NCI-H146 treated with DMSO at 0.1 percent for 48 hours (cell line): ENCODE measurements at regions not wholly inside any gene's neighbourhood (a gene's known extent, or its start where the extent isn't known, plus 50 kb on each side); places are given as distances from the start of the nearest gene placed in this dataset.
"Not testable (repeated sequence)": the region's sequence is repeated elsewhere in the genome, so short reads cannot be mapped to it uniquely, and the experiment has no call there.

ENCODE experiments used
- DNase-seq: peaks from one replicate; lab custom pipeline; 2025; ENCODE audit not compliant: unreplicated experiment; lab: John Stamatoyannopoulos, UW

DNA sequence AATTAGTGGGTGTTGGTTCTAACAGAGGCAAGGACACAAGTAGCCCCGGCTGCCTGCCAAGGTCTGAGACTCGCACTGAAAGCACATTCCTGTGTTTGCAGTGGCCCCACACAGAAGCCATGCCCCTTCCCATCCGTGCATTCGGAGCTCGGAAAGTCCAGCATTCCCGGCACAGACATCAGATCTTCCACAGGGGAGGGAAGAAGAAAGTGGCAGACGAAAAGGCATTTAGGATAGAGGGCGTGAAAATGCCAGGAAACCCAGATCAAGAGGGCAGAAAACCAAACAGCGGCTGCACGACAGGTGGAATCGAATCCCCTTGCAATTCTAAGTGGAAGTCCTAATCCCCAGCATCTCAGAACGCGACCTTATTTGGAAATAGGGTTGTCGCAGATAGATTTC, 105.5 kb upstream of the ASB18 start:
- no peak for DNase-seq

GRCh38 chr2:236370847-236371409, 106.7 kb upstream of the ASB18 start:
- no peak for DNase-seq

DNA sequence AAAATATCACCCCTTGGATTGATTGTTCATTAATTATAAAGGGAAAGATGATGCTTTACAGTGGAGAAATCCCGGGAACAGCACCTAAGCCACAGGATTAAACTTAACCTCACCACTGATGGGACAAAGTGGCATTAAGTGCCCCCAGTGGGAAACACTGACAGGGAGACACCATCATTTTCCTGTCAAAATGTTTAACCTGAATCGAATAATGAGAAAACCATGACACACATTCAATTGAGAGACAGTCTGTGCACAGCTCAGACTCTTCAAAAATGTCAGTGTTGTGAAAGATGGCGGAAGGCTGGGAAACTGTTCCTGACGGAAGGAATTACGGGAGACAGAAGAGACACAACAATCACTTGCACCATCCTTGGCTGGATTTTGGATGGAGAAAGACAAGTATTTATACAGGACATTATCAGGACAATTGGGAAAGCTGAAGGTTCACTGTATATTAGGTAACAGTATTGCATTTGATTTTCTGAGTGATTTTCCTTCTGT, 111.8 kb upstream of the ASB18 start:
- no peak for DNase-seq

DNA sequence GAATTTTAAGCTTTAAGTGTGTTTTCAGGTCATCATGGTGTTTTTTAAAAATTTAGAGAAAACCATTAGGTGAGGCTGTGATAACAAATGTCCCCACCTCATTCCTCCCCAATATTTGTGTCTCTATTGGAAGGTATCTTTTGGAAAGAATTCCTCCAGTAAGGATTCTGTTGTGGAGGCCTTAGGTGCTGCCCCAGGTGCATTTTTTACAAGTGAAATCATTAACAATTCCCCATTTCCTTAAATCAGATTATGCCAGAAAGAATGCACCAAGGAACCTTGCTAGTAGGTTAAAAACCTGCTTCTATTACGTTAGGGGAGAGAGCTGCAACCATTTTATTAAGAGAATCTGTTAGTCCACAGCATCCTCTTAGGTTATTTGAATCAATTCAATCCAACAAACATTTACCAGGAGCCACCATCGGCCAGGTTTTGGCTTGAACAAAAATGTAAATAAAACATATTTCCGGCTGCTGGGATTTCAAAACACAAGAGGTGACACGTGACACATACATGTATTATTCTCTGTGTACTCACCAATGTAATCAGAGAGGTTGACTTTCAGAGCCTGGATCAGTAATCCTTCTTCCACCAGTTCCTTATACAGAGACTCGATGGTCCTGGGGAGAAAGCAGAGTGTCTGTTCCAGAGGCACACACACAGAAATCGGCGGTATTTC, 112.5 kb upstream of the ASB18 start:
- no peak for DNase-seq

DNA sequence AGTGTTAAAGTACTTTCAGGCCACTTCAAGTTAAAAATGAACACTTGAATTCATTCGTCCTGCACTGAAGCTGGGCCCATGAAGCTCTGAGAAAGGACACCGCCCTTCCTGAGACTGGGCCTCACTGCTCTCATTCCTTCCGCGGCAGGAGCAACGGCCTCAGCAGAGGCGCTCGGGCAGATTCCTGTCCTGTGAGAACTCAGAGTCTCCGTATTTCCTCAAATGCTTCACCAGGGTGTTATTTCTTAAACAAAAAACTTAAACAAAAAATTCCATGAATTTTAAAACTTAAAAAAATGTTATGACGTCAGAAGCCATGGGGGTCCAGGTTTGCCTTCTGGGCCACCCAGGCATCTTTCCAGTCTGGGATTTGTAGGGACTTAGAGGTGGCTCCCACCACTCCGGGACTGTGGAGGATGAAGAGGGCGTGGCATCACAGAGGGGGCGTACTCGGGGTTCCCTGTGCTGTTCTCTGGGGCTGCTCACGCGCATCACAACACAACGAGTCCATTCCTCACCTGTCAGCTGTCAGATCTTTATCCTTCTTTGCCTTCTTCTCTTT, 115.9 kb upstream of the ASB18 start:
- DNase-seq = no peak

GRCh38 chr2:236381253-236381652, 117.0 kb upstream of the ASB18 start:
- not testable (repeated sequence) for DNase-seq

- DNase-seq = not testable (repeated sequence)
Observed at GRCh38 chr2:236389284-236390216, 125.3 kb upstream of the ASB18 start.

- no peak for DNase-seq
Observed at GRCh38 chr2:236393101-236393500, 128.9 kb upstream of the ASB18 start.

DNA sequence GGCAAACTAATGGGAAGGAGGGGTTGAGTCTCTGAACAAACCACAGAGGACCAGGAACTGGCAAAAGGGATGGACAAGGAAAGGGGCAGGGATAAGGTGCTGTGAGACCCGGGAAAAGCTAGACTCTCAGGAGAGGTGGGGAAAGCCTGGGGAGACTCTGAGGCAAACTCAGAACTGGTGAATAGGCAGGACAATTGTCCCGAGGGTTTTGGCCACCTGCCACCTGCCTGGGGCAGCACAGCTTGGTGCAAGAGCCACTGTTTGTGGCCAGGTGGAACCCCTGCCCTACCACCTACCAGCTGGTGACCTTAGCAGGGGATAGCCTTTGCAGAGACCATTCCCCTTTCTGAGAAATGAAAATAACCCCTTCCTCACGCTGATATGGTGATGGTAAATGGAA, 129.4 kb upstream of the ASB18 start:
- DNase-seq = no peak

DNA sequence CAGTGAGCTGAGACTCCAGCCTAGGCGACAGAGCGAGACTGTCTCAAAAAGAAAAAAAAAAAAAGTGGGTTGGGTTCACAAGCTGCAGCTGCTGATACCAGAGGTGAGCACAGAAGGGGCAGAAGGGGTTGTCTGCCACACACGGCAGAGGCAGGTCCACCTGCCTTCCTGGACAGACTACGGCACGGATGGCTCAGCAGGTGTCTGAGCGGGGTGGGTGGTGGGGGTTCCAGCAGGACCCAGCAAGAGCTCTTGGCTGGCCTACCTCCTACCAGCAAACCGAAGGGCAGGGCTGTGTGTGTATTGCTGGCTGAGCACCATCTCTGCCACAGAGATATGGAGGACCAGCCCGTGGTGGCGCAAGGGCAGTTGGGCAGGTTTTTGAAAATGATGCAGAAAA, 130.4 kb upstream of the ASB18 start:
- DNase-seq = no peak

- DNase-seq = no peak
Observed at GRCh38 chr2:236395067-236395466, 130.9 kb upstream of the ASB18 start.

DNA sequence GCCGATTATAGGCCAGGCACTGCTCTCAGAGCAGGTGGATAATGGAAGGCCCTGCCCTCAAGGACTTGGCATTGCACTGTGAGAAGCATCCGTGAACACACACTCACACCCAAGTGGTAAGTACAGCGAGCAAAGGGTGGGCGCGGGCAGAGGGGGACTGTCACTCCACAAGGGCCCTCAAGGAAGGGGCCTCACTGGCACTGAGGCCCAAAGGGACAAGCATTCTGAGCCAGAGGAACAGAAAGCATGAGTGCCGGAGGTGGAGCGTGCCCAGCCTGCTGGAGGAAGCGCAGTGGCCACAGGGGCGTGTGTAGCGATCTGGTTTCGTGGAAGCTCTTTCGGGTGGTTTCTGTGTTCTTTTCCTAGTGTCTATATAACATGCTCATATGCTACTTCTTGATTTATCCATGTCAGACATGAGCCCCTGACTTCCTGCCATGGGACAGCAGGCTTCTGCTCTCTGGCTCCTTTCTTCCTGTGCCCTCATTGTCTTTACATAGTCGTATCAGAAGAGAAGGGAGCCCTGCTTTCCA, 132.7 kb upstream of the ASB18 start:
- DNase-seq = no peak

DNA sequence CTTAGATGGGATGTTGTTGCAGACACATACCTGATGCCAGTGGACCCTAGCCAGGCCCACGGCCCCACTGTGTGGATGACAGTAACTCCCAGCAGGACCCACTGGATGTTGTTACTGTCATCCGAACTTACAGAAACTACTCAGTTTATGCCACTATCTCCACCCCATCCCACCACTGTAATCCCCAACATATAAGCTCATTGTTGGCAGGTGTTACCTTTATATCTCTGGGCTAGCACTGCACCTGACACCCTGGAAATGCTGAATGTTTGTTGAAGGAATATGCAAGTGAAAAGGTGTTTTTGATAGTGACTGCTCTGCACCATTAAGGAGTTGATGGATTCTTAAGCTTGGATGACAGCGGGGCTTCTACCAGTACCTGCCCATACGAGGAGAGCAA, 133.5 kb upstream of the ASB18 start:
- DNase-seq = no peak

DNA sequence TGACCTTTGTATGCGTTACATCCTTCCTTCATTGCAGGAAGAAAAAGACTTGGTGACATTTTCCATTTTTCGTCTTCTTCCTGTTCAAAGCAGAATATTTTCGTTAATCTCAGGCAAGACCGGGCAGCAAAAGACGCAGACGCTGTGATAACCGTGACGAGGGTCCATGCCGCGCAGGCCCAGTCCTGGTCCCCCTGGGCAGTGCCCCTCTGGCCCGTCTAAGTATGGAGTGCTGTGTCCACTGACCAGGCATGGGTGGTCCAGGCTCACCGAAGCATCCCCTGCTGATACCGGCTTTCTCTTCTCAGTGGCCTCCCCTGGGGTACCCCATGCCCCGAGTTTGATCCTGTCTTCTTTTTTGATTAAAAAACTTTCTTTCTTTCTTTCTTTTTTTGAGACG, 135.2 kb upstream of the ASB18 start:
- no peak for DNase-seq

- DNase-seq = no peak
Observed at GRCh38 chr2:236400046-236400574, 135.9 kb upstream of the ASB18 start.

- no peak for DNase-seq
Observed at GRCh38 chr2:236400594-236401360, 136.6 kb upstream of the ASB18 start.

- DNase-seq = no peak
Observed at GRCh38 chr2:236402033-236402790, 138.0 kb upstream of the ASB18 start.

DNA sequence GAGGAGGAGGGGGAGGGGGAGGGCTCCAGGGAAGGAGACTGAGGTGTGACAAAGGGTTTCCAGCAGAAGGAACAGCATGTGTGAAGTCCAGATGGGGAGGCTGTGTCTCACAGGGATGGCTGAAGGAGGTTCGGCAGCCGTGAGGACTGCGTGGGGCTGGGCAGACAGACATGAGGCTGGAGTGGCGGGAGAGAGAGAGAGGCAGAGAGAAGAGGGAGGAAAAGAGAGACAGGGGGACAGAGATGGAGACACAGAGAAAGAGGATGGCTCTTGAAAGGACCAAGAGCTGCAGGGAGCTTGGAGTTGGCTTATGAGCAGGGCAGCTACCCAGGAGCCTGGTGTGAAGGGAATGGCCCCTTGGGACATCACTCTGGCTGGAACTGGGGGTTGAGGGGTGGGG, 138.9 kb upstream of the ASB18 start:
- DNase-seq = no peak

DNA sequence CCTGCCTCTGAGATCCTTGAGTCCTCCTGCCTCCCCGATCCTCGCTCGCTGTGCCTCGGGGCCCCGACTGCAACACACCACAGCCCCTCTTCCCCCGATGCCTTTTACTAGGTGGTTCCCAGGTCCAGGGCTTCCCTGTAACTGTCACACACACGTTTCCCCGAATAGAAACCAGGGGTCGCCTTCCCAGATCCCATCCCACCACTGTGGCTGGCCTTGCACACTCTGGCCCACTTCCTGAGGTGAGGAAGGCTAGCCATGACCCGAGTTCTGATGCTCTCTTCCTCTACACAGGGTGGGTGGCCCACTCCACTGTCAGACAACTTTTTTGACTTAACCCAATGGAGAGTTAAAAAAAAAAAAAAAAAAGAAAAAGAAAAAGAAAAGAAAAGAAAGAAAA, 139.6 kb upstream of the ASB18 start:
- DNase-seq = no peak

DNA sequence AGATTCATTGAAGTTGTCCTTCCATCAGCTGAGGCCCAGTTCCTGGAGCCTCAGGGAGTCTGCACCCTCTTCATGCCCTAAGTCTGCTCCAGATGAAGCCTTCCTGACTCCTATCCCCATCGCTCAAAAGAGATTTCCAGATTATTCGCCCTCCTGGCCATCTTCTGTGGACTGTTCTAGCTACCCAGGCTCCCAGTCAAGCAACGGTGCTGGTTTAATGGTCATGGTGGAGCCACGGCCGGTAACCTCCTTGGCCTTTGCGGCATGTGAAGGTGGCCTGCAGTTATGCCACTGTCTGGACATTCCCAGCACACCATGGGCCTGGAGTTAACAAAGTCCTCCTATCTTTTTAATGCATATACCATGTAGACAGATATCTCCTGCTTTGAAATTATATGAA, 140.1 kb upstream of the ASB18 start:
- DNase-seq = no peak
